ENCODE measurements at regions not wholly inside any gene's neighbourhood (a gene's known extent, or its start where the extent isn't known, plus 50 kb on each side); places are given as distances from the start of the nearest gene placed in this dataset.

DNA sequence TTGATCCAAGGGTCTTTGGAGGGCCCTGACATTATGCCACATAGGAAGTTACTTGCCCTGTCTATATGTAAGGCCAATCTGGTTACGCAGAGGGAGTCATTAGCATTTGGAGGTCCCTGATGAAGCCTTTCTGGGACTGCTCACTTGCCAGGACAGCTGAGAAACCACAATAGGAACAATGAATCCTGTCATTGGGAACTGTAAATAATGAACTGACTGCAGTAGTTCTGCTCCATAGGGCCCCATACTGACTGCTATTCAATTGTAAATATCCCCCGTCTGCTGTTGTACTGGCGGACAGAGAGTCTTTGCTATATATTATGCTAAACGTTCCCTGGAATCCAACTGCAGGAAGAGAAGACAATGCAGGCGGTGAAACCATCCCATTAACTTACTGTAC is 149.4 kb upstream of the DCC start:
- TF ChIP-seq, protein P1, sequence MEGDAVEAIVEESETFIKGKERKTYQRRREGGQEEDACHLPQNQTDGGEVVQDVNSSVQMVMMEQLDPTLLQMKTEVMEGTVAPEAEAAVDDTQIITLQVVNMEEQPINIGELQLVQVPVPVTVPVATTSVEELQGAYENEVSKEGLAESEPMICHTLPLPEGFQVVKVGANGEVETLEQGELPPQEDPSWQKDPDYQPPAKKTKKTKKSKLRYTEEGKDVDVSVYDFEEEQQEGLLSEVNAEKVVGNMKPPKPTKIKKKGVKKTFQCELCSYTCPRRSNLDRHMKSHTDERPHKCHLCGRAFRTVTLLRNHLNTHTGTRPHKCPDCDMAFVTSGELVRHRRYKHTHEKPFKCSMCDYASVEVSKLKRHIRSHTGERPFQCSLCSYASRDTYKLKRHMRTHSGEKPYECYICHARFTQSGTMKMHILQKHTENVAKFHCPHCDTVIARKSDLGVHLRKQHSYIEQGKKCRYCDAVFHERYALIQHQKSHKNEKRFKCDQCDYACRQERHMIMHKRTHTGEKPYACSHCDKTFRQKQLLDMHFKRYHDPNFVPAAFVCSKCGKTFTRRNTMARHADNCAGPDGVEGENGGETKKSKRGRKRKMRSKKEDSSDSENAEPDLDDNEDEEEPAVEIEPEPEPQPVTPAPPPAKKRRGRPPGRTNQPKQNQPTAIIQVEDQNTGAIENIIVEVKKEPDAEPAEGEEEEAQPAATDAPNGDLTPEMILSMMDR (IDR thresholded peaks at IDR 0.05), result no peak
- TF ChIP-seq POLR2A (IDR thresholded peaks at IDR 0.05), result no peak
- no peak for TF ChIP-seq EP300 (IDR thresholded peaks at IDR 0.05)

Data from stomach (tissue), 4 donors.